Endodermal cell (in vitro differentiated cells): ENCODE measurements at regions not wholly inside any gene's neighbourhood (a gene's known extent, or its start where the extent isn't known, plus 50 kb on each side); places are given as distances from the start of the nearest gene placed in this dataset.

ENCODE experiments used
- DNase-seq: peaks from one replicate; pipeline ENCODE4 v3.0.0-alpha.2; 2017
- H3K27ac ChIP-seq: 2 replicates; pipeline ENCODE4 v1.5.1; 2013; ENCODE audit warnings: mild to moderate bottlenecking, low read depth, low read length, moderate library complexity
- H3K27me3 ChIP-seq: 2 replicates; pipeline ENCODE4 v1.6.1; 2013; ENCODE audit warnings: mild to moderate bottlenecking, low read length, moderate library complexity; ENCODE audit not compliant: insufficient read depth, control insufficient read depth, poor library complexity, severe bottlenecking
- H3K36me3 ChIP-seq: 2 replicates; pipeline ENCODE4 v1.7.0; 2013; ENCODE audit warnings: mild to moderate bottlenecking, low read length, moderate library complexity; ENCODE audit not compliant: control insufficient read depth, insufficient read depth
- H3K4me1 ChIP-seq: one replicate; pipeline ENCODE4 v1.7.0; 2013; ENCODE audit warnings: low read length; ENCODE audit not compliant: control insufficient read depth, insufficient read depth
- H3K4me3 ChIP-seq: 2 replicates; pipeline ENCODE4 v1.5.1; 2013; ENCODE audit warnings: mild to moderate bottlenecking, low read length, moderate library complexity
- H3K9ac ChIP-seq: 2 replicates; pipeline ENCODE4 v1.6.1; 2013; ENCODE audit warnings: mild to moderate bottlenecking, low read length, moderate library complexity; ENCODE audit not compliant: poor library complexity, severe bottlenecking; ENCODE audit errors: extremely low read depth
- H3K9me3 ChIP-seq: 2 replicates; pipeline ENCODE4 v1.6.1; 2013; ENCODE audit warnings: mild to moderate bottlenecking, low read length, moderate library complexity; ENCODE audit not compliant: control insufficient read depth
- H3K27ac Mint-ChIP-seq: 2 replicates; pipeline ENCODE4 v1.8.0; 2020; ENCODE audit warnings: mixed read lengths
- H3K27me3 Mint-ChIP-seq: 2 replicates; pipeline ENCODE4 v1.8.0; 2021; ENCODE audit warnings: mild to moderate bottlenecking, mixed read lengths; ENCODE audit not compliant: insufficient read depth
- H3K36me3 Mint-ChIP-seq: 2 replicates; pipeline ENCODE4 v1.8.0; 2020; ENCODE audit warnings: low read depth, mixed read lengths
- H3K4me1 Mint-ChIP-seq: 2 replicates; pipeline ENCODE4 v1.8.0; 2020; ENCODE audit warnings: mixed read lengths
- H3K4me3 Mint-ChIP-seq: 2 replicates; pipeline ENCODE4 v1.8.0; 2020; ENCODE audit warnings: mild to moderate bottlenecking, moderate library complexity, mixed read lengths
- H3K9me3 Mint-ChIP-seq: 2 replicates; pipeline ENCODE4 v1.8.0; 2020; ENCODE audit warnings: mild to moderate bottlenecking, mixed read lengths
- CTCF ChIP-seq: fragments of 200-600 bp; sonication (generic); conservative IDR thresholded peaks from 2 replicates; pipeline ENCODE4 v1.5.0; 2021; ENCODE audit warnings: antibody characterized with exemption, mild to moderate bottlenecking
- WGBS, 2 experiments: methylation state at CpG; one replicate each; pipeline versions ENCODE4 v1.1.5 to v1.1.7; 2013; ENCODE audit warnings: missing lambda C conversion rate in 2 of 2, mixed read lengths in 1 of 2; ENCODE audit not compliant: insufficient coverage in 1 of 2, insufficient read length in 1 of 2; 5-methylcytosine and 5-hydroxymethylcytosine counted together

GRCh38 chr3:74331711-74332110 is 282.7 kb downstream of the CNTN3 start:
- Histone ChIP-seq H3K9ac (no peak overlapping the region), H3K4me3 (no peak overlapping the region), H3K27ac (no peak overlapping the region), H3K9me3 (no peaks in the 10 kb centered on the region), H3K27me3 (no peaks in the 10 kb centered on the region), H3K4me1 (no peaks in the 10 kb centered on the region), H3K36me3 (no peaks in the 10 kb centered on the region)
- Mint-ChIP-seq H3K27ac (no peak overlapping the region), H3K4me1 (no peaks in the 10 kb centered on the region), H3K9me3 (no peaks in the 10 kb centered on the region), H3K36me3 (no peaks in the 10 kb centered on the region), H3K4me3 (no peak overlapping the region), H3K27me3 (no peaks in the 10 kb centered on the region)
- 98 to 100% methylated on average over 2 of the region's 2 CpGs for WGBS, 2 experiments
- TF ChIP-seq CTCF: no peak
- no peak for DNase-seq

GRCh38 chr3:74329096-74329495 is 285.4 kb downstream of the CNTN3 start:
- no peaks in the 10 kb centered on the region for H3K4me1 ChIP-seq
- H3K36me3 ChIP-seq: no peaks in the 10 kb centered on the region
- H3K4me3 ChIP-seq: no peak overlapping the region
- H3K9me3 ChIP-seq: no peaks in the 10 kb centered on the region
- Mint-ChIP-seq H3K4me1 (no peaks in the 10 kb centered on the region), H3K9me3 (no peaks in the 10 kb centered on the region), H3K27me3 (no peaks in the 10 kb centered on the region), H3K4me3 (no peak overlapping the region), H3K36me3 (no peaks in the 10 kb centered on the region), H3K27ac (no peak overlapping the region)
- no peak overlapping the region for H3K27ac ChIP-seq
- no peaks in the 10 kb centered on the region for H3K27me3 ChIP-seq
- no peak for TF ChIP-seq CTCF
- DNase-seq: no peak
- H3K9ac ChIP-seq: no peak overlapping the region

- Histone ChIP-seq H3K9ac (no peak overlapping the region), H3K27ac (no peak overlapping the region), H3K4me3 (no peak overlapping the region), H3K9me3 (no peaks in the 10 kb centered on the region), H3K4me1 (no peaks in the 10 kb centered on the region), H3K36me3 (no peaks in the 10 kb centered on the region), H3K27me3 (no peaks in the 10 kb centered on the region)
- Mint-ChIP-seq H3K36me3 (no peaks in the 10 kb centered on the region), H3K4me3 (no peak overlapping the region), H3K27me3 (no peaks in the 10 kb centered on the region), H3K9me3 (no peaks in the 10 kb centered on the region), H3K4me1 (no peaks in the 10 kb centered on the region), H3K27ac (no peak overlapping the region)
- TF ChIP-seq CTCF: no peak
- WGBS, 2 experiments: 100% methylated on average over 2 of the region's 2 CpGs; no CpG with 5 or more reads in 1 of the 2 experiments
- no peak for DNase-seq
Observed at GRCh38 chr3:74328435-74328834, 286.0 kb downstream of the CNTN3 start.
